A673 (cell line): ENCODE measurements at regions not wholly inside any gene's neighbourhood (a gene's known extent, or its start where the extent isn't known, plus 50 kb on each side); places are given as distances from the start of the nearest gene placed in this dataset.

Experiments
- BruUV-seq: library from RNA; stranded (reverse); fragments of 400-500 nt; replicated peaks from 2 replicates; lab custom pipeline; 2021; lab: Mats Ljungman, UMichigan
- CTCF ChIA-PET: fragments of 300-600 bp; sonication (Branson Sonifier 250); formaldehyde crosslinking; loops from one replicate; lab custom pipeline; 2022; ENCODE audit warnings: antibody characterized with exemption; lab: Charles Lee
- POLR2A ChIA-PET: fragments of 300-600 bp; sonication (Branson Sonifier 250); formaldehyde crosslinking; loops from one replicate; lab custom pipeline; 2022; ENCODE audit warnings: antibody characterized with exemption; ENCODE audit not compliant: low non-redundant PET; lab: Charles Lee
- DNase-seq: peaks from one replicate; pipeline ENCODE4 v3.0.0-alpha.2; 2015; ENCODE audit warnings: low spot score
- H3K27ac ChIP-seq: fragments of 200-600 bp; sonication (generic); 2 replicates; pipeline ENCODE4 v1.5.1; 2016; ENCODE audit warnings: mixed run types, low read depth, mild to moderate bottlenecking, mixed read lengths, antibody characterized with exemption, low read length; ENCODE audit not compliant: poor library complexity, severe bottlenecking
- H3K27me3 ChIP-seq: fragments of 200-600 bp; sonication (generic); replicated peaks from 2 replicates; pipeline ENCODE4 v1.6.1; 2017; ENCODE audit warnings: mixed run types, low read depth, mild to moderate bottlenecking, mixed read lengths, antibody characterized with exemption, low read length; ENCODE audit not compliant: insufficient read depth, poor library complexity
- H3K36me3 ChIP-seq: fragments of 200-600 bp; sonication (generic); 2 replicates; pipeline ENCODE4 v1.6.1; 2016; ENCODE audit warnings: mixed run types, mild to moderate bottlenecking, mixed read lengths, antibody characterized with exemption, low read length; ENCODE audit not compliant: insufficient read depth, poor library complexity, severe bottlenecking
- H3K4me1 ChIP-seq: fragments of 200-600 bp; sonication (generic); 2 replicates; pipeline ENCODE4 v1.6.1; 2017; ENCODE audit warnings: mixed run types, mild to moderate bottlenecking, mixed read lengths, antibody characterized with exemption, low read length; ENCODE audit not compliant: insufficient read depth, poor library complexity, severe bottlenecking
- H3K4me3 ChIP-seq: fragments of 200-600 bp; sonication (generic); 2 replicates; pipeline ENCODE4 v1.5.1; 2016; ENCODE audit warnings: low read depth, mixed run types, mild to moderate bottlenecking, mixed read lengths, low read length; ENCODE audit not compliant: poor library complexity, severe bottlenecking
- H3K9me3 ChIP-seq: fragments of 200-600 bp; sonication (generic); 2 replicates; pipeline ENCODE4 v1.6.1; 2016; ENCODE audit warnings: mixed run types, low read depth, mild to moderate bottlenecking, mixed read lengths, antibody characterized with exemption, low read length; ENCODE audit not compliant: poor library complexity, severe bottlenecking
- EZH2 ChIP-seq: fragments of 200-600 bp; sonication (generic); IDR thresholded peaks from 2 replicates; pipeline ENCODE4 v1.6.1; 2017; ENCODE audit warnings: borderline replicate concordance, low read depth, mild to moderate bottlenecking, mixed read lengths, antibody characterized with exemption, low read length; ENCODE audit not compliant: poor library complexity, severe bottlenecking
- intact Hi-C: fragments of 100-400 bp; cut with micrococcal nuclease; formaldehyde crosslinking; loops from one replicate; pipeline ENCODE4 v1.10.0; 2022; ENCODE audit not compliant: unreplicated experiment
- TF ChIP-seq, protein P1 (sequence below): fragments of 300-800, 200-600 bp; sonication (generic); conservative IDR thresholded peaks from 2 replicates; pipeline ENCODE4 v1.5.1; 2017; ENCODE audit warnings: low read depth, mild to moderate bottlenecking, antibody characterized with exemption, low read length, moderate library complexity, mixed read lengths

DNA sequence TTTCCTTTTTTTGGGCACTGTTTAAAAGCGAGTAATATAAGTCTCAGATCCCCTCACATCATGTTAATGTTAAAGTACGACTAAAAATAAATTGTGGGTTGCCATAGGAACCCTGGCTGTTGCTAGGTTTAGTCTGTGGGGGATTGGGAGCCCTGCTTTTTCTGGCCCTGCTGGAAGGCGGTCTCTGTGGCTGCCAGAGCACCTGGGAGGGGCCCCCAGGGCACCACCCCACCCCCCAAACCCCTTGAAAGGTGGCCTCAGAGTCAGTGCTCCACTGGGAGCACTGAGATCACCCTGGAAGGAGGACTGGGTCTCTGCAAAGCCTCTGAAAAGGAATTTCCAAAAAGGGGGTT lies 66.2 kb upstream of the NEURL1B start:
- H3K9me3 ChIP-seq = no peaks in the 10 kb centered on the region
- no peak overlapping the region for H3K27ac ChIP-seq
- no TSS peak for BruUV-seq
- intact Hi-C loops = no loop called here
- H3K4me1 ChIP-seq = no peaks in the 10 kb centered on the region
- H3K4me3 ChIP-seq = no peak overlapping the region
- H3K36me3 ChIP-seq = no peaks in the 10 kb centered on the region
- TF ChIP-seq, protein P1, sequence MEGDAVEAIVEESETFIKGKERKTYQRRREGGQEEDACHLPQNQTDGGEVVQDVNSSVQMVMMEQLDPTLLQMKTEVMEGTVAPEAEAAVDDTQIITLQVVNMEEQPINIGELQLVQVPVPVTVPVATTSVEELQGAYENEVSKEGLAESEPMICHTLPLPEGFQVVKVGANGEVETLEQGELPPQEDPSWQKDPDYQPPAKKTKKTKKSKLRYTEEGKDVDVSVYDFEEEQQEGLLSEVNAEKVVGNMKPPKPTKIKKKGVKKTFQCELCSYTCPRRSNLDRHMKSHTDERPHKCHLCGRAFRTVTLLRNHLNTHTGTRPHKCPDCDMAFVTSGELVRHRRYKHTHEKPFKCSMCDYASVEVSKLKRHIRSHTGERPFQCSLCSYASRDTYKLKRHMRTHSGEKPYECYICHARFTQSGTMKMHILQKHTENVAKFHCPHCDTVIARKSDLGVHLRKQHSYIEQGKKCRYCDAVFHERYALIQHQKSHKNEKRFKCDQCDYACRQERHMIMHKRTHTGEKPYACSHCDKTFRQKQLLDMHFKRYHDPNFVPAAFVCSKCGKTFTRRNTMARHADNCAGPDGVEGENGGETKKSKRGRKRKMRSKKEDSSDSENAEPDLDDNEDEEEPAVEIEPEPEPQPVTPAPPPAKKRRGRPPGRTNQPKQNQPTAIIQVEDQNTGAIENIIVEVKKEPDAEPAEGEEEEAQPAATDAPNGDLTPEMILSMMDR = no peak
- no peak for TF ChIP-seq EZH2
- ChIA-PET POLR2A (no interaction called here), CTCF (no interaction called here)
- no peaks in the 10 kb centered on the region for H3K27me3 ChIP-seq
- DNase-seq = no peak

DNA sequence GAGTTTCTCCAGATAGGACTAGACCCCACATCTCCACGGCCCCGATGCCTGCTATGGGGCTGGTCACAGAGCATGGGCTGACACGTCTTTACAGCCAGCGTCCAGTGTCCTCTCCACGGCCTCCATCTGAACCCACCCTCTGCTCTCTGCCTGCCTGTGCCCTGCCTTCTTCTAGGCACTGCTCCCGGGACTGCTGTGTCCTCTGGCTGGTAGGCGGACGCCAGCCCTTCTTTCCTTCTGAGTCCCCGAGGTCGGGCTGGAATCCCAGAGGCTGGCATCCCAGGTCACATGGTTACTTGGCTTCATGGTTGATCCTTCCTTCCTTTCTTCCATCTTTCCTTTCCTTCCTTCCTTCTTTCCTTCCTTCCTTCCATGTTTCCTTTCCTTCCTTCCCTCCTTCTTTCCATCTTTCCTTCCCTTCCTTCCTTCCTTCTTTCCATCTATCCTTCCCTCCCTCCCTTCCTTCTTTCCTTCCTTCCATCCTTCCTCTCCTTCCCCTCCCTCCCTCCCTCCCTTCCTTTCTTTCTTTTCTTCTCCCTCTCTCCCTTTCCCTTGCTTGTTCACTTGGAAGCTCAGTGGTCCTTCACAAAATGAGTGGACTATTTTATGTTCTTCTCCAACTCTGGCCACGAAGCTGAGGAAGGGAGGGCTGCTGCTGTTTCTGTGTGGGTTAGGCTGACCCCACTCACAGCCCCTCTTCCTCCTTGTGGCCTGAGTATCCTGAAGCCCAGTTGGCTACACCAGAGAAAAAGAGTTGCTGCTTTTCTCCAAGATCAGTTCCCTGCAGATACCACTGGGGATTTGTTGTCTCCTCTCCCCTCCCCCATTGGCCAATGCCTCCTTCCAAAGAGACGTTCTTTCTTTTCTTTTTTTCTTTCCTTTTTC lies 66.8 kb upstream of the NEURL1B start:
- H3K27me3 ChIP-seq = no peaks in the 10 kb centered on the region
- BruUV-seq = no TSS peak
- ChIA-PET POLR2A (no interaction called here), CTCF (no interaction called here)
- no peak for DNase-seq
- no peaks in the 10 kb centered on the region for H3K36me3 ChIP-seq
- no peak overlapping the region for H3K27ac ChIP-seq
- no peaks in the 10 kb centered on the region for H3K9me3 ChIP-seq
- H3K4me3 ChIP-seq = no peak overlapping the region
- intact Hi-C loops = no loop called here
- H3K4me1 ChIP-seq = no peaks in the 10 kb centered on the region
- TF ChIP-seq EZH2 = no peak
- TF ChIP-seq, protein P1 = no peak

DNA sequence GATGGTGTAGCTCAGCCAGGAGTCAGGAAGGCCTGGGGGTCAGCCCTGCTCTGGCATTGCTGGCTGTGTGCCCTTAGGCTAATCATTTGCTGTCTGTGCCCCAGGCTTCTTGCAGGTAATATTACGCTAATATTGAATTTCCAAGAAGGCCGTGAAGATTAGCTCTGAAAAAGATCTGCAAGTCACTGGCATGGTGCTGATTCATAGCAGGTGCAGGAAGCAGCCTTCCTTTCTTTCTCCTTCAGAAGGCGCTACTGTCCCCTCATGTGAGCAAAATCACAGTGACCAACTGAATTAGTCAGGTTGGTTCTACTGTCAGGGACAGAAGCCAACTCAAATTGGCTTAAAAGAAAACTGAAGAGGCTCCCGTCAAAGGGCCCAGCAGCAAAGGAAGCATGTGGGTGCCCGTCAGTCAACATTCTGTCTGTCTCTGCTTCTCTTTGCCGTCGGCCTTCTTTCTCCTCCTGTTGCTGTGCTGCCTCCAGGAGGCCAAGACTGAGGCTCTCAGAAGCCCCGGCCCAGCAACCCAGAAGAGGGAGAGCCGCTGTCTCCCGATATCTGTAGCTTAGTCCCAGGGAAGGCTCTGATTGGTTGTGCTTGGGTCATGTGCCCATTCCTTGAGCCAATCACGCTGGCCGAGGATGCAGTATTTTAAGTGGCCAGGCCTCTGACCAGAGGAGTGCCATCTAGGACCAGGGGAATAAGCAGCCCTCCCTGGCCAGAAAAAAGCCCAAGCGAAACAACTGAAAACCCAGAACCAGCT lies 67.8 kb upstream of the NEURL1B start:
- no peak for DNase-seq
- Histone ChIP-seq H3K4me3 (no peak overlapping the region), H3K27ac (no peak overlapping the region), H3K36me3 (no peaks in the 10 kb centered on the region), H3K27me3 (no peaks in the 10 kb centered on the region), H3K4me1 (no peaks in the 10 kb centered on the region), H3K9me3 (no peaks in the 10 kb centered on the region)
- no TSS peak for BruUV-seq
- ChIA-PET CTCF (no interaction called here), POLR2A (no interaction called here)
- intact Hi-C loops = no loop called here
- TF ChIP-seq, protein P1 = no peak
- TF ChIP-seq EZH2 = no peak
